ENCODE measurements at regions not wholly inside any gene's neighbourhood (a gene's known extent, or its start where the extent isn't known, plus 50 kb on each side); places are given as distances from the start of the nearest gene placed in this dataset.

DNA sequence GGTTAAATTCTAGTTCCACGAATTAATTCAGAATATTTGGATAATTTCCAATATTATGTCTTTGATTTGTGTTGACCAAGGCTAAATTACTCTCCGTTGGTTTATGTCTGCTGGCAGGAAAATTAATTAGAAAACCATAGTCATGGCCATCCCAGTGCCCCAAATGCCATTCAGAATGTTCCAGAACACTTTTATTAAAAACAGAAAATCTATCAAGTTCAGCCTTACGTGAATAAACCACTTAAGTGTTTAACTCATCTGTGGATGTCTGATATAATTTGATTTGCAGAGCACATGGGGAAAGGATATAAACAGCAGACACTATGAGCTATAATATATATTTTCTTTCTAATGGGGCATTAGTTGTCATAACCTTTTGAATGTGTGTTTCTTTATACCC, 480.7 kb downstream of the MRPL39 start:
- no peak for DNase-seq

DNA sequence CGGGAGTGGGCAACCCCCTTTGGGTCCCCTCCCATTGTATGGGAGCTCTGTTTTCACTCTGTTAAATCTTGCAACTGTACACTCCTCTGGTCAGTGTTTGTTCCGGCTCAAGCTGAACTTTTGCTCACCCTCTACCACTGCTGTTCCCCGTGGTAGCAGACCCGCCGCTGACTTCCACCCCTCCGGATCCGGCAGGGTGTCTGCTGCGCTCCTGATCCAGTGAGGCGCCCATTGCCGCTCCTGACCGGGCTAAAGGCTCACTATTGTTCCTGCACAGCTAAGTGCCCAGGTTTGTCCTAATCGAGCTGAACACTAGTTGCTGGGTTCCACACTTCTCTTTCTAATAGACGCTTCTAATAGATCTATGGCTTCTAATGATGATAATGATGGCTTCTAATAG, 488.6 kb downstream of the MRPL39 start:
- DNase-seq = no peak

DNA sequence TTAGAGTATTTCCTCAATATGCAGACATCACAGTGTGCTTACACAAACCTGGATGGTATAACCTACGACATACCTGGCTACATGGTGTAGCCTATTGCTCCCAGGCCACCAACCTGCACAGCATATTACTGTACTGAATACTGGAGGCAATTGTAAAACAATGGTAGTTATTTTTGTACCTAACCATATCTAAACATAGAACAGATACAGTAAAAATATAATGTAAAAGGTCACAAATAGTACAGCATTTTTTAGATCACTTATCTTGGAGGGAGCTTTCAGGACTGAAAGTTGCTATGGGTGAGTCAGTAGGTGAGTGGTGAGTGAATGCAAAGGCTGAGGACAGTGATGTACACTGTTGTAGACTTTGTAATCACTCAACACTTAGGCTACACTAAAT, 492.3 kb downstream of the MRPL39 start:
- DNase-seq = no peak

DNA sequence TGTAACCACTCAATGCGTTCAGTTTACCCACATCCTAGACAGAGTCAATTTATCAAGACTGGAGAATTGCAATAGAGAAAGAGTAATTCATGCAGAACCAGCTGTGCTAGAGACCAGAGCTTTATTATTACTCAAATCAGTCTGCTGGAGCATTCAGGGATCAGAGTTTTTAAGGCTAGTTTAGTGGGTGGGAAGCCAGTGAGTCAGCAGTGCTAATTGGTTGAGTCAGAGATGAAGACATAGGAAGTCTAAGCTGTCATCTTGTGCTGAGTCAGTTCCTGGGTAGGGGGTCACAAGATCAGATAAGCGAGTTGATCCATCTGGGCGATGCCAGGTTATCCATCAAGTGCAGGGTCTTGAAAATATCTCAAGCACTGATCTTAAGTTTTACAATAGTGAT, 499.6 kb downstream of the MRPL39 start:
- DNase-seq = no peak

DNA sequence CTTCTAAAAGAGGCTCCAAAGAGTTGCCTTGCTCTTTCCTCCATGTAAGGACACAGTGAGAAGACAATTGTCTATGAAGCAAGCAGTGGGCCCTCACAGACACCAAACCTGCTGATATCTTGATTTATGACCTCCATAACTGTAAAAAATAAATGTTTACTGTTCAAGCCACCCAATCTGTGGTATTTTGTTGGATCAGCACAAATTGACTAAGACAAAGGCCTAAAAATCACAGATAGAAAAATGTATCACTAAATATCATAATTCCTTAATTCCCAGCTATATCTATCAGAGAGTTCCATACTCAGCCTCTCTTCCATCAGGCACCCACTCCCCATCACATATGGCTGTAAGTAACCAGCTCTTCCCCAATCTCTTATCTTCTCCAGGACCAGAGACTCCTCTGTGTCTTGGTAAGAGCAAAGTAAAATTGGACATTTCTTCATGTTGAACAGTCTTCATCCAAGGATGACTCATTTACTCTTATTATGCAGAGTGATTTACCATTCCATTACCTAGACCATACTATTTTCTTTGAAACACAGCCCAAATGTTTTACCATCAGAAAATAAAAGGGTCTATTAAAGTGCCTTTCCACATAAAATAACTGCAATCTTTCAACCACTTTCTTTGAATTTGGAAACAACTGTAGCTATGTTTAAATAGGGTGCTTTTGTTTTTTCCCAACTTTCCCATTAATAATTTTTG, 503.6 kb downstream of the MRPL39 start:
- DNase-seq = no peak

DNA sequence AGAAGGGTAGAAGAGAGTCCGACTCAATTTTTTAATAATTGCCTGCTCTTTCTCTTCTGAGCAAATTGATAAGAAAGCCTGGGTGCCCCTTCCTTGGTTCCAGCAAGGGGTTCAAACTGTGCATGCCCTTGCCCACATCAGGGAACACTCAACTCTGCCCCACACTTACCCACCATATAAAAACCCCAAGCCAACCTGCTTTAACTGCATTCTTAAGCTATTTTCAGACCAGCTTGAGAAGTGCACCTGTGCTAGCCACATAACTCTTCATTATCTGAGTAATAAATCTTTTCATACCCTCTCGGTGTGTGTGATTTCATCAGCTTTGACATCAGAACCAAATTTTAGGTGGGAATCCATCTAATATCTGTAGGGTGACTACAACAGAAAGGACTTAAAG, 509.6 kb downstream of the MRPL39 start:
- DNase-seq = no peak

DNA sequence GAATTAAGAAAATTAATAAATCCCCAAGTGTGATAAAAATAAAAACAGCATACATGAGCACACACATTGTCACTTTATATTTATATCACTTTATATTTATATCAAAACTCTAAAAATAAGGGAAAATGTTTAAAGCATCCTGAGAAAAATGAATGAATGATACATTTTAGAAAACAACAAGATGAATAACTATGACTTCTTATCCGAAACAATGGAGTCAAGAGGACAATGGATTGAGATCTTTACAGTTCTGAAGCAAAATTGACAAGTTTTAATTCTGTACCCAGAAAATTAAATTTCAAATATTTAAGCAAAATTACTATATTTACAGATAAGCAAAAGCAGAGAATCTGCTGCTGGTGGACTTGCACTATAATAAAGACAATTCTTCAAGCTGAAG, 512.6 kb downstream of the MRPL39 start:
- no peak for DNase-seq

DNA sequence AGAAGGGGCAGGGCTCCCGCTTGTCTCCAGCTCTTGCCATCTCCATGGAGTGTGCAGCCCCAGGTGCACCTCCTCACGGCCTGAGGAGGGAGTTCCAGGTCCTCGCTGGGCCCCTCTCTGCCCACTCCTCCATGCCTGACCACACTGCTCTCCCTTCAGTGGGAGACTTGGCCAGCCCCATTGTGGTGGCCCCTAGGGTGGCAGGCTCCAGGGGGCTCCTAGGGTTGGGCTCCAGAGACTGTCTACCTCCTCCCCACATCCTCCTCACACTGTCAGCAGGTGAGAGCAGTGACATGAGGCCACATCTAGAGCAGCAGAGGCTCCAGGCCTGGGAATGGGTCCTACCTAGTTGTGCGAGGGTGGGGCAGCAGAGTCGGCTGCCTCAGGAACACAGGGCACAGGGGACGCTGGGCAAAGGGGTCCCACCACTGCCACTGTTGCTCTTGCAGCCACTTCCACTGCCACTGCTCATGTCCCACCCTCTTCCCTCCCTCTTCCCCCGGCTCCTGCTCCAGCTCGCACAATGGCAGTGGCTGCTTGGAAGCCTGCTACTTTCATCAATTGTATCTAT, 514.8 kb downstream of the MRPL39 start:
- no peak for DNase-seq

DNA sequence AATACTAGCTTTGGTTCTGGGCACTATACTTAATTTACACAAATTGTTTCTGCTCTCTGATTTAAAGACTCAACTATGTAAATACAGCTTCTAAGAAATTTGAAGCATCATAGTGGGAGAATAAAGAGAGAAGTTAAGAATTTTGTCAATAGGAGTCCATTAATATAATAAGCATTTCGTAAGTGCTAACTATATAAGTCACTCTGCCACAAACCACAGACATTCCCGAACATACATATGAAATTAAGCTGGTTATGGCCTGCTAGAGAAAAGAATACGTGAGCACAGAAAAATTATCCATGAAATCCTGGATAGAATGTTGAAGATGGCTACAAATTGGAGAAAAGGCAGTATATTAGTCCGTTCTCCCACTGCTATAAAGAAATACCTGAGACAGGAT, 526.2 kb downstream of the MRPL39 start:
- no peak for DNase-seq

DNA sequence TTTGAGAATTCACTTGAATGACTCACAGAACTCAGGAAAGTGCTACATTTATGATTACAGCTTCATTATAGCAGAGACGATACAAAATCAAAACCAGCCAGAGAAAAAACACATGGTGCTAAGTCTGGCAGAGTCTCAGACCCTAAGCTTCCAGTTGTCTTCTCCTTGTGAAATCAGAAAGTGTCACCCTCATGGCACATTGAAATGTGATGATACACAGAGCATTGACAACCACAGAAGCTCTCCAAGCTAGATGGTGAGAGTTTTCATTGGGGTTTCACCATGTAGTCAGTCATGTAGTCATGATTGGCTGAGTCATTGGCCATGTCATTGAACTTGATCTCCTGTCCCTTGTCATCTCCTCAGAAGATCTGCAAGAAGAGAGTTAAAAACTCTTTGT, 526.6 kb downstream of the MRPL39 start:
- no peak for DNase-seq

DNA sequence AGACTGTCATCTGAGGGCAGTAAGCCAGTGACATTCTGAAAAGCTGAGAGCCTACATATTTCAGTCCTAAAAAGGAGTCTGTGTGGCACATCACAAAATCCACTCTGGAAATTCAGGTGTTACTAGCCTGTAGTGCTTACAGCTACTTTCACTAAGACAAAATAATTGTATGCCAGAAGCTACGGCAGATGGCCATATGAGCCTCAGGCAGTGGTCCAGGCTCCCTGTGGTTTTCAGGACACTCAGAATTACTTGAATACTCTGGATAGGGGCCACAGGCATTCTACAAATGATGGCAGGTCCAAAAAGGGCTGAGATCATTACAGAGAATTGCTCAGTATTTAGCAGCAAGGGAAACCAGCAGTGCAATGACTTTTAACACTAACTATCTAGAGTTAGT, 527.1 kb downstream of the MRPL39 start:
- no peak for DNase-seq

DNA sequence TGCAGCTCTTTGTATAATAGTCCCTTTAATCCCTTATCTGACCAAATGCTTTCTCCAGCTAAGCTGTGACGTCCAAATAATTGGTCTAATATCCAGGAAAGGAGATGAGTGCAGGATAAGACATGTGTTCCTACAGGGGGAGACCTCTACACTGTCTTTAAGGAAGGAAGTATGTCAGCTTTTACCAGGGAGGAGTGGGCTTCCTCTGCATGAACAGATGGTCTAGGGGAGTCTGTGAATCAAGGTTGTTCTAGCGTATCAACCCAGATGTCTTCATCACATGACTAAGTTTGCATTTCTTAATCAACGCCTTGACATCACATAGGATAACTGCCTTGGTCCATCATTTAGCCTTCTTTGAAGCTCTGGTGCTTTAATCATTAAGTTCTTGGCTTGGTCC, 528.2 kb downstream of the MRPL39 start:
- no peak for DNase-seq

DNA sequence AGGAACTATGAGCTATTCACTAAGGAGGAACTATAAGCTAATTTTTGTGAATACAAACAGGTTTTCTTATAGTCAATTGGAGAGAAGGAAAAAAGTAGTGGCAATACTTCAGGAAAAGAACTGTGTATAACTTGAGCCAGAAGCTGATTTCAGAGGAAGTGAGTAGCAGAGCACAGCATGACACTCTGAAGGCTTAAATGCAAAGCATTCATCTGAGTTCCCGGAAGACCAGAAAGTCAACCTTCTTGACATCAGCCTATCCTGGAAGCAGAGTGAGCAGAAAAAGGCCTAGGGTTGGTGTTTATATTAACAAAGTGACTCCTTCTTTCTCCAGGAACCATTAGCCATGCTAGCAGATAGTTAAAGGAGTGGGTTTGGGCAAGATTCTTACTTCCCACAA, 545.2 kb downstream of the MRPL39 start:
- DNase-seq = no peak

DNA sequence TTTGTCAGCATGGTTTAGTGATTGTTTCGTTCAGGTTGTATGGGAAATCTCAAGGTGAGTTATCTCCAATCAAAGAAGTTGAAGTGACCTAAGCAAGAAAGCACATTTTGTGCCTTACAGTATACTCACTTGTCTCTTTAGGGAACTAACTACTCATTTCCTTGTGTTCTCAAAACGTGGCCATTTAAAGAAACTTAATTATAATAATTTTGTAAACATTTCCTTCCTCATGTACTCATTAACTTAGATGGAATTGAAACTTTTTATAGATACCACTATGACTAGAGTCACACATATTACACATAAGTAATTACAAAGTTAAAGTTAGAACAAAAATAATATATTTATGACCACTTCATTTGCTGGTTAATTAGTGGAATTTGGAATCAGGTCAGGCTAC, 552.6 kb downstream of the MRPL39 start:
- DNase-seq = no peak

DNA sequence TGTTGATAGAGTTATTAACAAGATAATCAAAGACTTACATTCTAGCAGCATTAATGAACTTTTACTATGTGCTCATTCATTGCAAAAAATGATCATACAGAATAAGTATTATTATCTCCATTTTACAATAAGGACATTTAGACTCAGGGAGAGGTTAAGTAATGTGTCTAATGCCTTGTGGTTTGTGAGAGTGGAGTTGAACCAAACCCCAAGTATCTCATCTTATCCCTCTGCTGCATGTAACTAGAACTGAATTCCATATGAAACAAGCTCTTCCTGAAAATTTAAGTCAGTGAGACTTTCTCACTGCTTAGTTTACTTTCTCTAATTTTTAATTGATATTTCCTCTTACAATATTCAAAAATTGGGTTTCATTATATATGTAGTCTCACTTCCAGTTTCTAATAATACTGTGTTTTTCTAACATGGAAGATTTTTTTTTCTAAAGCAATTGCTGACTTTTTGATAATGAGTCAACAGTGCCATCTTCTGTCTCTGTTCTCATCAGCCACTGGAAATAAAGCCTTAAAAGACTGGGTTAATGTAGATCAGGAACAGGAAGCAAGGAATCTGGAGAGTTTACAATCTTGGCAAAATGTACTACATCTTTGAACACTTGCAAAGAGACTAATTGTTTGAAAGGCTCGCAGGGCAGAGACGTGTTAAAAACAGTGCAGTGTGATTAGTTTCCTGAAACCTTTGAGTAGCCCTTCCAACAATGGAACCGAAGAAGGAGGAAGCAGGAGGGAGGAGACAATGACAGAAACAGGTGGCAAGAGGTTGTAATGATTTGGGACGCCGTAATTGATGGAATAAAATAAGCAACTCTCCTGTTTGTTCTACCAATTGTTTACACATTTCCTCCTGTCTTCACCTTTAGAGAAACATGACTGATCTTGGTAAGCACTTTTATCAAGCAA, 567.6 kb downstream of the MRPL39 start:
- DNase-seq = no peak

DNA sequence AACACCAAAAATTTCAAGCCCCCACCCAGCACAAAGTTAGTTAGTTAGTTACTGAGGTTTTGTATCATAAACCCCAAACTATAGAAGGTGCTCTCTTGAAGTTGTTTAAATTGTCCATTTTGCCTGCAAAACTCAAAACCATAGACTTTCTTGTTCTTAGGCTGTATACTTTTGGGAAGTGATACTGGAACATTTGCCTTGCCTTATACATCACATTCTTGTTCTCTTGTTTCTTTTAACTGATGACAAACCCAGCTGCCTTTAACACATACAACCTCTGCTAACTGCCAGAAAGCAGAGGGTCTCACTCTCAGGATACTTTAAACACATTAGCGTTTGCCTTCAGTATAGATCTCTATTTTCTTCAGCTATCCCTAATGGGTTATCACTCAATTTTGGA, 570.5 kb downstream of the MRPL39 start:
- DNase-seq = no peak

DNA sequence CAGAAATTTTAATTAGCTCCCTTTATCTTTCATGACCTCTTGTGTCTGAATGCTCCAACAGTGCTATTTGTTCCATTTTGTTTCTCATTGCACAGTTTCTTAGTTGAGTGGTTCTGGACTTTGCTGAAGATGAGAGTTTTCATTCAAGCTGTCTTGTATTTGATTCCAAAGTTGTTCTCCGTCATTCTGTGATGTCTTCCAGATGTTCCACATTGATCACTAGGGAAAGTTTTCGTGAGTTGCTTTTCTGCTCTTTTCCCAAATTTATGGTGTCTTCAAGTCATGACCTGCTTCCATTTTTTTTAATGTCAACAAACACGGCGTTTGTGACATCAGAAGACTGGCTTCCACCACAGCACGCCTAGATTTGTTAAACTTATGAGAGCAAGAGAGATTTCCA, 575.5 kb downstream of the MRPL39 start:
- DNase-seq = no peak

DNA sequence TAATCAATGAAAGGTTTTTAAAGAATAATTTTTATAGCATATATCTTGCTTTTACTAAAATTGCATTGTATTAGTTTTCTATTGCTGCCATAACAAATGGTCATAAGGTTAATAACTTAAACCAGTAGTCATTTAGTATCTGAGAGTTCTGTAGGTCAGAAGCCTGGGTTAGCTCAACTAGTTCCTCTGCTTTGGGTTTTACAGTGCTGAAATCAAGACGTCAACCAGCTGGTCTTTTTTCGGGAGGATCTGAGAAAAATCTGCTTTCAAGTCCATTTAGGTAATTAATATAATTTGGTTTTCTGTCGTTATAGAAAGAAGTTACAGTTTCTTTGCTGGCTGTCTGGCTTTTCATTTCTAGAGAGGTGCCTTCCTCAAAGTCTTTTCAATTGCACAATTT, 577.7 kb downstream of the MRPL39 start:
- DNase-seq = no peak

DNA sequence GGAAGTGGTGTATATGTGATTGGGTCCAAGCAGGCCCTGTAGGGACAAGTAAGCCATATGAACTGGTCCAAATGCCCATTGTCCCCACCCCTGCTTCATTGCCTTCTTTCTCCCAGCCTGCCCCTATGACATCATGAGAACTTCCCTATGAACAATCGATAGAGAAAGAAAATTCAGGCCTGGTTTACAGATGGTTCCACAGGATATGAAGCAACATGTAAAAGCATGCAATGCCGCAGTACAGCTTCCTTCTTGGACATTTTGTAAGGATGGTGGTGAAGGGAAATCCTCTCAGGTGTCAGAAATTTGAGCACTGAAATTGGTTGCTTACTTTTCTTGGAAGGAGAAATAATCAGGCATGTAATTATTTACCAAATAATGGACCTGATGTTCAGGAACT, 581.7 kb downstream of the MRPL39 start:
- no peak for DNase-seq

DNA sequence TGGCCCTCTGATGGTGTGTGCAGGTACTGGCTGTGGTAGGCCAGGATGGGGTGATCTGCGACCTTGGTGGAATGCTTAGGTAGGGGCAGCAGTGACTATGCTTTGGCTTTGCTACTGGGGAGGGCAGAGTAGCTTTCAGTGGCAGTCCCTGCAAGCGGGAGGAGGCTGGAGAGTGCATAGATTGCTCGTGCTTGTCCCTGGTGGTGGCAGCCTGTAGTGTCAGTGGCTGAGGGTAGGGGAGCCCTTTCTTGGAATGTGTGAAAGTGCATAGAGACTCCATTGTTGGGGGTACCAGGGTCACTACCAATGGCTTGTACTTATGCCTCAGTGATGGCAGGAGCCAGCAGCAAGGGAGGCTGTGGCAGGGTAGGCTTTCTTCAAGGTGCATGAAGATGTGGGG, 582.6 kb downstream of the MRPL39 start:
- DNase-seq = no peak

DNA sequence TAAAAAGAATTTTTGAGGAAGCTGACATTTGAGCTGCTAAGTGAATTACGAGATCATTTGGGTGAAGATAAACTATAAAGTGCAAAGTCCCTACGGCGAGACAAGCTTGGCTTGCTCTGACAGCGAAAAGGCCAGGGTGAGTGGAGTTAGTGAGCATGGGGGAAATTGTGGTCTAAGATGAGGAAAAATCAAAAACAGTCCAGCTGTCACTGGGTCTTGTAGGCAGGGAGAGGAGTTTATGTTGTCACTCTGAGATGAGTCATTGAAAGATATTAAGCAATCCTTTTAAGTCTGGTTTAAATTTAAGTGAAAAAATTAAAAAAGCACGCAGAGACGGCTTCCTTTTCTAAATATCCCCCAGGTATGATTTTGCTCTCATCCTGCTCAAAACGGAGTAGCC, 601.9 kb downstream of the MRPL39 start:
- no peak for DNase-seq

DNA sequence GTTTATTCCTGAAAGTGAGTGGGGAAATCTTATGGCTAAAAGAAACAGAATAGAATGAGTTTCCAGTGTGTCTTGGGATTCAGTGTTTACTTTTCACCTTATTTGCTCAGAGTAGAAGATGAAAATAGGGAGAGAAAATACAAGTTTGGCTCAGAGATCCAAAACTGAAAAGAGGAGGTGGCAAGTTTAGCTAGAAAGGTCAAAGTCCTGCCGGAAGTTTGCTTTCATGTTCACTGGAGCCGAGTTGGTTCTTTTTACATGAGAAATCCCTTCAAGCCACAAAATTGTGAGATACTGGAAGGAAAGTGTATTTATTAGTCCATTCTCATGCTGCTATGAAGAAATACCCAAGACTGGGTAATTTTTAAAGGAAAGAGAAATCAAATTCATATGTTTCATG, 604.6 kb downstream of the MRPL39 start:
- DNase-seq = no peak

DNA sequence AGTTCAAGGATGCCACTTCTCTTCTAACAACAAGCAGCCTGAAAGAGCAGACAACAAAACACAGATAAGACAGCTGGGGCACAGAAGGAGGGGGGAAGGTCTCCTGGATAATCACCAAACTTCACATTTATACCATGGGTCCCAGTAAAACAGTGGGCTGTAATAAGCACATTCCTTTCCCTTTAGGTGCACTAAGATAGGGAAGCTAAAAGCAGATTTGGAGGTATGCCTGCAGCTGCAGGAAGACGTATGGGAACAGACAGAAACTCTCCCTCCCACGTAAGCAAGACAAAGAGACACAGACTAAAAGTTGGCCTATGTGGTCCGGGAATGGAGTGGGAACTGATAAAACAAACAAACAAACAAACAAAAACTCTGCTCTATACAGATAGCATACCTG, 612.1 kb downstream of the MRPL39 start:
- DNase-seq = no peak

DNA sequence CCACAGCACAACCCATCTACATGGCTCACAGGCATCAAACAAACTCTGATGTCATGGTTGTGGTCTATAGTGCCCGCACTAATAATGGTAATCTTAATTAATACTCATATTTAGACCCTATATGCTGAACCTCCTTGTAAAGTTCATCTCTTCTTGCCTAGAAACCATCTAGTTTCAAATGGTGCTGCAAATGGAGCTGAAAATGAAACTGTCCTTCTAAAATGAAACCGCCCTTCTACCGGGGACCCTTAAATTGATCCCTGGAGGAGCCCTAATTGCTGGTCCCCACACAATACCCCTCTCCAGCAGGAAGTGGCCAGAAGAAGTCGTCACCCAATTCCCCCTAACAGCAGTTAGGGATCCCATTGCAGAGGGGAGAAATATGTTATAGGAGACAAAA, 612.6 kb downstream of the MRPL39 start:
- no peak for DNase-seq

Data from NCI-H2029 treated with DMSO at 0.1 percent for 48 hours (cell line).